HAP-1 (cell line): ENCODE measurements at regions not wholly inside any gene's neighbourhood (a gene's known extent, or its start where the extent isn't known, plus 50 kb on each side); places are given as distances from the start of the nearest gene placed in this dataset.
"Not testable (repeated sequence)": the region's sequence is repeated elsewhere in the genome, so short reads cannot be mapped to it uniquely, and the experiment has no call there.

Experiments used
- DNase-seq, 2 experiments: peaks; one replicate each; pipeline ENCODE4 v3.0.0-alpha.2; 2016 to 2020; ENCODE audit warnings: low spot score in 2 of 2
- H3K27me3 ChIP-seq: fragments of 250-450 bp; sonication (Bioruptor Pico); 2 replicates; pipeline ENCODE4 v1.5.1; 2020; ENCODE audit warnings: low read depth, mild to moderate bottlenecking, moderate library complexity
- H3K36me3 ChIP-seq: fragments of 250-450 bp; sonication (Bioruptor Pico); replicated peaks from 2 replicates; pipeline ENCODE4 v1.5.1; 2020; ENCODE audit warnings: mild to moderate bottlenecking
- H3K4me1 ChIP-seq: fragments of 250-450 bp; sonication (Bioruptor Pico); 2 replicates; pipeline ENCODE4 v1.5.1; 2020; ENCODE audit warnings: mild to moderate bottlenecking
- H3K4me3 ChIP-seq: fragments of 250-450 bp; sonication (Bioruptor Pico); 2 replicates; pipeline ENCODE4 v1.5.1; 2020; ENCODE audit warnings: mild to moderate bottlenecking, moderate library complexity
- H3K9me3 ChIP-seq: fragments of 250-450 bp; sonication (Bioruptor Pico); 2 replicates; pipeline ENCODE4 v1.5.1; 2020; ENCODE audit warnings: mild to moderate bottlenecking, moderate library complexity
- in situ Hi-C: fragments of 300-500 bp; cut with MboI; formaldehyde crosslinking; loops from 3 replicates; pipeline ENCODE4 v1.14.3; 2020; ENCODE audit warnings: low sequenced_read_pairs, inconsistent platforms, mixed read lengths

DNA sequence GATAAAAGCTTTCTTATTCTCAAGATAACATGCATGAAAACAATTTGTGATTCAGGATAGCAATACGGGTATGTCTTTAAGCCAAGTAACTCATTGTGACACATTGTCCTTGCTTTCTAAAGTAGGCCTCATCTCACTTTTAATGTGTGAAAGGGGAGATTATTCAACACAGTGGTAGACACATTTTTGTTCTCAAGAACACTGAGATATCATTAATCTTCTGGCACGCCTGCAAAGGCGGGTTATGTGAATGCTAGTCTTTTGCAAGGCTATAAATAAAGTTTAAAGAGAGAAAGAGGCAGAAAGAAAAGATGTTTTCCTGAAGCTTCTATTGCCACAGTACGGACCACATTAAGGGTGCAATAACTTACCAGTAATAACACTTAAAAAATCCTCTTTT is 181.8 kb upstream of the MEF2C start:
- Histone ChIP-seq H3K9me3 (no peaks in the 10 kb centered on the region), H3K4me3 (no peak overlapping the region), H3K4me1 (peaks cover 18% of the 10 kb centered on the region), H3K36me3 (no peaks in the 10 kb centered on the region), H3K27me3 (no peaks in the 10 kb centered on the region)
- in situ Hi-C loops = no loop called here
- DNase-seq = peak; percentile 44 to 84

GRCh38 chr5:89064054-89064453 is 181.1 kb upstream of the MEF2C start:
- in situ Hi-C loops = no loop called here
- Histone ChIP-seq H3K27me3 (no peaks in the 10 kb centered on the region), H3K9me3 (no peaks in the 10 kb centered on the region), H3K4me1 (peaks cover 18% of the 10 kb centered on the region), H3K36me3 (no peaks in the 10 kb centered on the region), H3K4me3 (no peak overlapping the region)
- no peak for DNase-seq

GRCh38 chr5:89060768-89061167 is 177.8 kb upstream of the MEF2C start:
- Histone ChIP-seq H3K36me3 (no peaks in the 10 kb centered on the region), H3K27me3 (no peaks in the 10 kb centered on the region), H3K4me1 (peaks cover 18% of the 10 kb centered on the region), H3K9me3 (no peaks in the 10 kb centered on the region), H3K4me3 (no peak overlapping the region)
- in situ Hi-C loops = no loop called here
- DNase-seq = no peak

DNA sequence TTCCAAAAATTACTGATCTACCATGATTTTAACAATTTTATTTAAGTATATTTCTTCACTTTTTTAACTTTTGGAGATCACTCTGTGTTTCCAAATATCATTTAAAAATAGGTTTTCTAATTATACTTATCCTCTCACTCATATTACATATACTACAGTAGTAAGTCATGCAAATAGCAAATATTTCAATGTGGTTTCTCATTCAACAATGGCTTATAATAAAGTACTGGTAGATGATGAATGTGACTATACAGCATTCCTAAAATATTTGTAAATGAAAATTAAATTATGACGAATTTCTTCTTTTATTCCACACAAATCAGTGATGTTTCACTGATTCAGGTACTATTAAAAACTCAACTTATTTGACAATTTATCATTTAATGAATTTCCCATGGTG is 176.3 kb upstream of the MEF2C start:
- in situ Hi-C loops = no loop called here
- no peak overlapping the region for H3K4me3 ChIP-seq
- no peaks in the 10 kb centered on the region for H3K36me3 ChIP-seq
- no peak for DNase-seq
- H3K9me3 ChIP-seq = no peaks in the 10 kb centered on the region
- H3K27me3 ChIP-seq = no peaks in the 10 kb centered on the region
- H3K4me1 ChIP-seq = peaks cover 9% of the 10 kb centered on the region

DNA sequence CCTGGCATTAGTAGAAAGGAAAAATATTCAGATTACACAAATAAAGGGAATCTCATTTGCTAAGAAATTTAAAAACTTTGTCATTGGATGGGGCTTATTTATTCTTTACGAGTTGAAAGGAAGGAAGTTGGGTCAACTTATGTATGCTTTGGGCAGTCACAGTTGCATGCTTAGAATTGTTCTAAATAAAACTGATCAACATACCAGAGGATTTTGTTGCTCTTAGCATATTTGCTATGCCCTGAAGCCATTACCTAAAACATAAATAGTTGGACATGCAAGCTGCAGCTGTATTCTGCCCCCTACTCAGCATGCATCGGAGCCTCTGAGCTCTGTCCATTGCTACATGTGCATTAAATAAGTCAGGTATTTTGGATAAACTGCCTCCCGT is 172.7 kb upstream of the MEF2C start:
- H3K4me1 ChIP-seq = peaks cover 5% of the 10 kb centered on the region
- H3K4me3 ChIP-seq = no peak overlapping the region
- no peaks in the 10 kb centered on the region for H3K27me3 ChIP-seq
- H3K9me3 ChIP-seq = peaks cover under 1% of the 10 kb centered on the region; the same call in 1 of the 2 replicates
- no peak for DNase-seq
- in situ Hi-C loops = no loop called here
- no peaks in the 10 kb centered on the region; the same call in 1 of the 2 replicates for H3K36me3 ChIP-seq

GRCh38 chr5:89055015-89055694 is 172.2 kb upstream of the MEF2C start:
- Histone ChIP-seq H3K36me3 (no peaks in the 10 kb centered on the region; the same call in 1 of the 2 replicates), H3K9me3 (peaks cover 2% of the 10 kb centered on the region; the same call in 1 of the 2 replicates), H3K27me3 (no peaks in the 10 kb centered on the region), H3K4me3 (no peak overlapping the region), H3K4me1 (peaks cover 5% of the 10 kb centered on the region)
- in situ Hi-C loops = no loop called here
- DNase-seq = no peak

DNA sequence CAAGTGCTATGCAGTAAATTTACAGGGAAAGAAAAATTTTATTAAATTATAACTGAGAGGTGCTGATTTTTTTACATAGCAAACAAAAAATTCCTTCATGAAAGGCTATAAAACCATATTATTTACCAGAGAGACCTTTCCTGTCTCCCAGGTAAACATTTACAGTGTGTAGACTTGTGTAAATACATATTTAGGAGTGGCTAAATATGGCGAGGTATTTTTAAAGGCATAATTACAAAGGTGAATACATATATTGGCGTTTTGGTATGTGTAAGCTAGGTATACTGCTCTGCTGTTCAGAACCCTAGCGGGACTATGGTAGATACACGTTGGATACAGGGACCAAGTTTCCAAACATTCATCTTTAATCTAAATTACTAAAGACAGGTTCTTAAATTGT is 170.6 kb upstream of the MEF2C start:
- Histone ChIP-seq H3K36me3 (no peaks in the 10 kb centered on the region; the same call in 1 of the 2 replicates), H3K27me3 (no peaks in the 10 kb centered on the region), H3K4me1 (peaks cover 5% of the 10 kb centered on the region), H3K9me3 (peaks cover 5% of the 10 kb centered on the region; the same call in 1 of the 2 replicates), H3K4me3 (no peak overlapping the region)
- DNase-seq = no peak
- in situ Hi-C loops = no loop called here

DNA sequence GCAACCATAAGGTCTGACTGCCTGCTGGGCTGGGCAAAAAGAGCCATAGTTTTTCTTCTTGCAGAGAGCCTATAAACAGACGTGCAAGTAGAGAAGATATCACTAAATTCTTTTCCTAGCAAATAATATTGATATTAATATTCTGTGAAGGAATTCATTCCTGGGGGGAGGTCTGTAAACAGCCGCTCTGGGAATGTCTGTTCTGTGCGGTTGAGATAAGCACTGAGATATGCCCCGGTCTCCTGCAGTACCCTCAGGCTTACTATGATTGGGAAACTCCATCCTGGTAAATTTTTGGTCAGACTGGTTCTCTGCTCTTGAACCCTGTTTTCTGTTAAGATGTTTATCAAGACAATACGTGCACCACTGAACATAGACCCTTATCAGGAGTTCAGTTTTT is 167.1 kb upstream of the MEF2C start:
- in situ Hi-C loops, H3K4me3 ChIP-seq, DNase-seq, H3K27me3 ChIP-seq, H3K9me3 ChIP-seq, H3K36me3 ChIP-seq, H3K4me1 ChIP-seq: not testable (repeated sequence)

- in situ Hi-C loops = no loop called here
- Histone ChIP-seq H3K4me1 (peaks cover 4% of the 10 kb centered on the region; the same call in 1 of the 2 replicates), H3K36me3 (no peaks in the 10 kb centered on the region; the same call in 1 of the 2 replicates), H3K9me3 (peaks cover 5% of the 10 kb centered on the region; the same call in 1 of the 2 replicates), H3K27me3 (no peaks in the 10 kb centered on the region), H3K4me3 (no peak overlapping the region)
- peak in 1 of 2 experiments; percentile 19 for DNase-seq
Measured at GRCh38 chr5:89047571-89047970, 164.6 kb upstream of the MEF2C start.

- H3K4me1 ChIP-seq = peaks cover 4% of the 10 kb centered on the region; the same call in 1 of the 2 replicates
- no peaks in the 10 kb centered on the region for H3K27me3 ChIP-seq
- in situ Hi-C loops = no loop called here
- no peak overlapping the region for H3K4me3 ChIP-seq
- peaks cover 3% of the 10 kb centered on the region; the same call in 1 of the 2 replicates for H3K9me3 ChIP-seq
- DNase-seq = no peak
- H3K36me3 ChIP-seq = no peaks in the 10 kb centered on the region
Measured at GRCh38 chr5:89045216-89045615, 162.2 kb upstream of the MEF2C start.

DNA sequence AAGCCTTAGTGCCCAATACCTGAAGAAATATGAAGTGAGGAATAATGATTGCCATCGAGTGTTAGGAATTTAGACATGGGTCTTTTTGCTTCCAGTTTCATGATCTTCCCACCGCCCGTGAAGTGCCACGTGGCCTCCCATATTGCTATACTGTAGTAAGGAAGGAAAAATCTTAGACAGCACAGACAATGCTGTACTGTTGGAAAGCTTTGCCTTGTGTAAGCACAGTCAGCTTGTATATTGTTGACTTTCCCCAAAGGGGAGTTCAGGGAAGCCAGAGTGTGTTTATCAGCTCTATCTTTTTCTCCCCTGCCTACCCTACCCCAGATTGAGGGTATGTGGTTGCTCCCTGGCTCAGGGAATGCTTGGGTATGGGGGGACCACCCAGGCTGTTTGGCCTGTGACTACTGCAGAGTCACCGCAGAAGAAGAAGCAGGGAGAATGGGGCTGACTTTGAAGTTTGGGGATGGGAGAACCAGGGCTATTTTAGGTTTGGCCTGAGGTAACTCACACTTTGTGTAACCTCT is 161.8 kb upstream of the MEF2C start:
- H3K4me3 ChIP-seq = no peak overlapping the region
- in situ Hi-C loops = no loop called here
- no peaks in the 10 kb centered on the region for H3K36me3 ChIP-seq
- DNase-seq = no peak
- H3K27me3 ChIP-seq = no peaks in the 10 kb centered on the region
- peaks cover 3% of the 10 kb centered on the region; the same call in 1 of the 2 replicates for H3K9me3 ChIP-seq
- peaks cover 4% of the 10 kb centered on the region; the same call in 1 of the 2 replicates for H3K4me1 ChIP-seq

- Histone ChIP-seq H3K4me3 (no peak overlapping the region), H3K4me1 (peaks cover 4% of the 10 kb centered on the region; the same call in 1 of the 2 replicates), H3K36me3 (no peaks in the 10 kb centered on the region), H3K9me3 (no peaks in the 10 kb centered on the region), H3K27me3 (no peaks in the 10 kb centered on the region)
- in situ Hi-C loops = no loop called here
- no peak for DNase-seq
Measured at GRCh38 chr5:89043676-89044075, 160.7 kb upstream of the MEF2C start.

DNA sequence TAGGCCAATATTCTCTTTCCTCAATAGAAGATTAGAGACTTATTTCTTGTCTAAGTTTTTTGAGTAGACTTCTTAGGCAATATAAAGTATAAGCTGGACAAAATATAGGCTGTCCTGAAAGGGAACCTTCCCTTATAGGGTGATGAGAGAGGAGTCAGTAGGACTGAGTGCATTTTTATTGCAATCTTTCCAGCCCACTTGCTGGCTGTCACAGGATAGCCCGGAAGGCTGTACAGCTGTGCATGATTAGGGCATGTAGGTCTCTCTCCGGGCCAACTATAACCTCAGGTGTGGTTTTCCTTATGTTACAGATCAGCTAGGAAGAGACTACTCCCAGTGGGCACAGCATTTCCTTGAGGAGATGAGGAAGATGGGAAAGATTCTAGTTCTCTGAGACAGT is 159.8 kb upstream of the MEF2C start:
- no peak for DNase-seq
- Histone ChIP-seq H3K4me1 (peaks cover 4% of the 10 kb centered on the region; the same call in 1 of the 2 replicates), H3K9me3 (no peaks in the 10 kb centered on the region), H3K4me3 (no peak overlapping the region), H3K36me3 (no peaks in the 10 kb centered on the region), H3K27me3 (no peaks in the 10 kb centered on the region)
- in situ Hi-C loops = no loop called here

- Histone ChIP-seq H3K4me3 (no peak overlapping the region), H3K27me3 (no peaks in the 10 kb centered on the region), H3K9me3 (no peaks in the 10 kb centered on the region), H3K4me1 (no peaks in the 10 kb centered on the region), H3K36me3 (no peaks in the 10 kb centered on the region)
- no peak for DNase-seq
- in situ Hi-C loops = no loop called here
Measured at GRCh38 chr5:89041976-89042375, 159.0 kb upstream of the MEF2C start.
